Mesenchymal stem cell (in vitro differentiated cells and primary cell): ENCODE measurements at regions not wholly inside any gene's neighbourhood (a gene's known extent, or its start where the extent isn't known, plus 50 kb on each side); places are given as distances from the start of the nearest gene placed in this dataset.

Source experiments
- DNase-seq: peaks from one replicate; pipeline ENCODE4 v3.0.0-alpha.2; 2013
- H2AFZ ChIP-seq: one replicate; pipeline ENCODE4 v1.6.1; 2013; ENCODE audit warnings: low read depth, mild to moderate bottlenecking, control low read depth, inconsistent platforms, low read length, moderate library complexity
- H2AK5ac ChIP-seq: 2 replicates; pipeline ENCODE4 v1.6.1; 2013; ENCODE audit warnings: low read length, moderate library complexity, mild to moderate bottlenecking, inconsistent platforms; ENCODE audit not compliant: severe bottlenecking
- H2BK120ac ChIP-seq: one replicate; pipeline ENCODE4 v1.6.1; 2013; ENCODE audit warnings: low read depth, mild to moderate bottlenecking, inconsistent platforms, low read length, moderate library complexity
- H2BK12ac ChIP-seq, 2 experiments: one replicate each; pipeline ENCODE4 v1.6.1; 2013; ENCODE audit warnings: inconsistent platforms in 2 of 2, low read length in 2 of 2, mild to moderate bottlenecking in 2 of 2, moderate library complexity in 2 of 2, control low read depth in 1 of 2
- H2BK15ac ChIP-seq: one replicate; pipeline ENCODE4 v1.6.1; 2013; ENCODE audit warnings: mild to moderate bottlenecking, low read depth, inconsistent platforms; ENCODE audit not compliant: poor library complexity, severe bottlenecking
- H2BK5ac ChIP-seq: 2 replicates; pipeline ENCODE4 v1.6.1; 2013; ENCODE audit warnings: low read depth, mild to moderate bottlenecking, low read length, control low read depth, inconsistent platforms; ENCODE audit not compliant: poor library complexity, severe bottlenecking
- H3K14ac ChIP-seq, 2 experiments: one replicate each; pipeline ENCODE4 v1.6.1; 2013; ENCODE audit warnings: inconsistent platforms in 2 of 2, low read length in 2 of 2, control low read depth in 1 of 2, mild to moderate bottlenecking in 1 of 2, moderate library complexity in 1 of 2
- H3K18ac ChIP-seq, 2 experiments: one replicate each; pipeline ENCODE4 v1.6.1; 2013; ENCODE audit warnings: inconsistent platforms in 2 of 2, low read length in 2 of 2, control low read depth in 1 of 2, low read depth in 1 of 2, mild to moderate bottlenecking in 1 of 2
- H3K23ac ChIP-seq, 2 experiments: one replicate each; pipeline ENCODE4 v1.6.1; 2013; ENCODE audit warnings: inconsistent platforms in 2 of 2, low read length in 2 of 2, mild to moderate bottlenecking in 2 of 2, moderate library complexity in 2 of 2, control low read depth in 1 of 2
- H3K27ac ChIP-seq: 2 replicates; pipeline ENCODE4 v1.5.1; 2013; ENCODE audit warnings: mild to moderate bottlenecking, moderate library complexity, low read length, control low read depth, inconsistent platforms; ENCODE audit not compliant: poor library complexity, severe bottlenecking
- H3K27me3 ChIP-seq, 2 experiments: 2 replicates each; pipeline versions ENCODE4 v1.6.1 to v1.7.0; 2013; ENCODE audit warnings: low read length in 2 of 2, mild to moderate bottlenecking in 2 of 2, moderate library complexity in 2 of 2, control low read depth in 1 of 2, inconsistent platforms in 1 of 2; ENCODE audit not compliant: control insufficient read depth in 1 of 2, insufficient read depth in 1 of 2
- H3K36me3 ChIP-seq, 2 experiments: 2 replicates each; pipeline versions ENCODE4 v1.6.1 to v1.7.0; 2013; ENCODE audit warnings: low read length in 2 of 2, control low read depth in 1 of 2, inconsistent platforms in 1 of 2, low read depth in 1 of 2, mild to moderate bottlenecking in 1 of 2; ENCODE audit not compliant: insufficient read depth in 2 of 2, control insufficient read depth in 1 of 2
- H3K4ac ChIP-seq, 2 experiments: one replicate each; pipeline ENCODE4 v1.6.1; 2013; ENCODE audit warnings: inconsistent platforms in 2 of 2, low read length in 2 of 2, mild to moderate bottlenecking in 2 of 2, moderate library complexity in 2 of 2, control low read depth in 1 of 2, low read depth in 1 of 2
- H3K4me1 ChIP-seq: 2 replicates; pipeline ENCODE4 v1.6.1; 2013; ENCODE audit warnings: low read depth, low read length, control low read depth; ENCODE audit not compliant: control insufficient read depth, insufficient read depth
- H3K4me2 ChIP-seq: 2 replicates; pipeline ENCODE4 v1.6.1; 2013; ENCODE audit warnings: low read length, mild to moderate bottlenecking, inconsistent platforms; ENCODE audit not compliant: poor library complexity, severe bottlenecking
- H3K4me3 ChIP-seq, 2 experiments: 2 replicates each; pipeline versions ENCODE4 v1.5.1 to v1.7.0; 2013; ENCODE audit warnings: low read length in 2 of 2, mild to moderate bottlenecking in 2 of 2, control low read depth in 1 of 2, low read depth in 1 of 2; ENCODE audit not compliant: insufficient read depth in 1 of 2
- H3K79me1 ChIP-seq: replicated peaks from 2 replicates; pipeline ENCODE4 v1.6.1; 2013; ENCODE audit warnings: mild to moderate bottlenecking, control low read depth, low read length, inconsistent platforms; ENCODE audit not compliant: poor library complexity, severe bottlenecking
- H3K9ac ChIP-seq: 2 replicates; pipeline ENCODE4 v1.7.0; 2013; ENCODE audit warnings: mild to moderate bottlenecking, low read length, moderate library complexity
- H3K9me3 ChIP-seq: 2 replicates; pipeline ENCODE4 v1.7.0; 2013; ENCODE audit warnings: mild to moderate bottlenecking, low read length; ENCODE audit not compliant: control insufficient read depth
- H4K8ac ChIP-seq: one replicate; pipeline ENCODE4 v1.6.1; 2013; ENCODE audit warnings: inconsistent platforms, mild to moderate bottlenecking, low read length, moderate library complexity
- H4K91ac ChIP-seq: one replicate; pipeline ENCODE4 v1.6.1; 2013; ENCODE audit warnings: mild to moderate bottlenecking, low read length, inconsistent platforms
- WGBS: methylation state at CpG from one replicate; pipeline ENCODE4 v1.1.7; 2013; ENCODE audit warnings: mixed read lengths; 5-methylcytosine and 5-hydroxymethylcytosine counted together

GRCh38 chr15:96014939-96015338 is 315.6 kb upstream of the NR2F2 start:
- DNase-seq: no peak
- Histone ChIP-seq H3K23ac (no peak overlapping the region), H2AK5ac (no peak overlapping the region), H4K91ac (no peak overlapping the region), H2BK5ac (no peak overlapping the region), H4K8ac (no peak overlapping the region), H3K14ac (no peak overlapping the region), H2AFZ (no peak overlapping the region), H3K9me3 (no peaks in the 10 kb centered on the region), H3K9ac (no peak overlapping the region), H3K36me3 (peaks cover 0 to 3% of the 10 kb centered on the region in 2 experiments), H3K18ac (no peak overlapping the region), H2BK15ac (no peak overlapping the region), H2BK12ac (no peak overlapping the region), H3K27ac (no peak overlapping the region), H3K79me1 (no peaks in the 10 kb centered on the region), H2BK120ac (no peak overlapping the region), H3K4me1 (no peaks in the 10 kb centered on the region), H3K4ac (no peak overlapping the region), H3K27me3 (no peaks in the 10 kb centered on the region), H3K4me2 (no peak overlapping the region), H3K4me3 (no peak overlapping the region)
- WGBS: 89% methylated on average over 2 of the region's 2 CpGs

- H2BK5ac ChIP-seq: no peak overlapping the region
- no peak overlapping the region for H3K9ac ChIP-seq
Measured at GRCh38 chr15:96019114-96019513, 311.4 kb upstream of the NR2F2 start.

GRCh38 chr15:96020133-96020532 is 310.4 kb upstream of the NR2F2 start:
- WGBS: 96% methylated on average over 3 of the region's 4 CpGs
- no peak overlapping the region for H2BK5ac ChIP-seq
- no peak overlapping the region for H2BK15ac ChIP-seq
- H3K27me3 ChIP-seq: no peaks in the 10 kb centered on the region
- no peak overlapping the region for H3K4me2 ChIP-seq
- H3K4ac ChIP-seq: no peak overlapping the region
- H3K23ac ChIP-seq: no peak overlapping the region
- no peak overlapping the region for H4K8ac ChIP-seq
- no peak overlapping the region for H2AK5ac ChIP-seq
- no peak overlapping the region for H3K4me3 ChIP-seq
- peaks cover 0 to 3% of the 10 kb centered on the region in 2 experiments for H3K36me3 ChIP-seq
- H3K18ac ChIP-seq: no peak overlapping the region
- H3K14ac ChIP-seq: no peak overlapping the region
- no peak overlapping the region for H2AFZ ChIP-seq
- H2BK120ac ChIP-seq: no peak overlapping the region
- H4K91ac ChIP-seq: no peak overlapping the region
- no peak for DNase-seq
- H2BK12ac ChIP-seq: no peak overlapping the region
- no peaks in the 10 kb centered on the region for H3K79me1 ChIP-seq
- H3K27ac ChIP-seq: no peak overlapping the region
- H3K9me3 ChIP-seq: peaks cover 4% of the 10 kb centered on the region
- no peaks in the 10 kb centered on the region for H3K4me1 ChIP-seq
- H3K9ac ChIP-seq: no peak overlapping the region

More at GRCh38 chr15:96019114-96019513, 311.4 kb upstream of the NR2F2 start:
- peaks cover 4% of the 10 kb centered on the region for H3K9me3 ChIP-seq
- peaks cover 0 to 3% of the 10 kb centered on the region in 2 experiments for H3K36me3 ChIP-seq
- no peaks in the 10 kb centered on the region for H3K79me1 ChIP-seq
- no peak overlapping the region for H3K14ac ChIP-seq
- no peak overlapping the region for H3K4me3 ChIP-seq
- no peak overlapping the region for H2BK15ac ChIP-seq
- no peaks in the 10 kb centered on the region for H3K4me1 ChIP-seq
- H3K27me3 ChIP-seq: no peaks in the 10 kb centered on the region
- H2BK12ac ChIP-seq: no peak overlapping the region
- H2BK120ac ChIP-seq: no peak overlapping the region
- H2AK5ac ChIP-seq: no peak overlapping the region
- no peak overlapping the region for H3K4ac ChIP-seq
- WGBS: 94% methylated on average over 5 of the region's 6 CpGs
- no peak overlapping the region for H3K23ac ChIP-seq
- no peak overlapping the region for H3K18ac ChIP-seq
- no peak overlapping the region for H4K91ac ChIP-seq
- H4K8ac ChIP-seq: no peak overlapping the region
- H2AFZ ChIP-seq: no peak overlapping the region
- DNase-seq: no peak
- no peak overlapping the region for H3K4me2 ChIP-seq
- H3K27ac ChIP-seq: no peak overlapping the region

- Histone ChIP-seq H3K79me1 (no peaks in the 10 kb centered on the region), H2AFZ (no peak overlapping the region), H4K8ac (no peak overlapping the region), H3K27me3 (no peaks in the 10 kb centered on the region), H3K14ac (no peak overlapping the region), H3K4me3 (no peak overlapping the region), H2BK15ac (no peak overlapping the region), H3K23ac (no peak overlapping the region), H2AK5ac (no peak overlapping the region), H3K18ac (no peak overlapping the region), H3K4me1 (no peaks in the 10 kb centered on the region), H3K4me2 (no peak overlapping the region), H3K9me3 (peaks cover 4% of the 10 kb centered on the region), H2BK12ac (no peak overlapping the region), H3K36me3 (peaks cover 0 to 3% of the 10 kb centered on the region in 2 experiments), H4K91ac (no peak overlapping the region), H2BK120ac (no peak overlapping the region), H3K4ac (no peak overlapping the region), H2BK5ac (no peak overlapping the region), H3K9ac (no peak overlapping the region), H3K27ac (no peak overlapping the region)
- WGBS: 20% methylated on average over 1 of the region's 3 CpGs
- no peak for DNase-seq
Measured at GRCh38 chr15:96020797-96021196, 309.7 kb upstream of the NR2F2 start.
